ENCODE measurements at regions not wholly inside any gene's neighbourhood (a gene's known extent, or its start where the extent isn't known, plus 50 kb on each side); places are given as distances from the start of the nearest gene placed in this dataset.

GRCh38 chr14:36047912-36048311, 128.6 kb downstream of the PTCSC3 start:
- Histone ChIP-seq H3K9ac (replicated peaks; ENCODE audit: extremely low read depth, insufficient read depth, low read length) (no peak overlapping the region), H3K9me1 (replicated peaks; ENCODE audit: control insufficient read depth, extremely low read depth, insufficient read depth, low read length) (no peaks in the 10 kb centered on the region), H3K4me2 (ENCODE audit: insufficient read depth, low read length) (no peak overlapping the region), H3K4me3 (replicated peaks in 1 of 3; ENCODE audit: insufficient read depth in 1 of 3, low read depth in 1 of 3, low read length in 3 of 3) (no peak overlapping the region), H3K9me3 (replicated peaks; ENCODE audit: control insufficient read depth, insufficient read depth, low read length) (no peaks in the 10 kb centered on the region), H4K20me1 (replicated peaks; ENCODE audit: control insufficient read depth, extremely low read depth, insufficient read depth, low read length) (no peaks in the 10 kb centered on the region), H3K36me3 (ENCODE audit: control insufficient read depth in 2 of 2, extremely low read depth in 1 of 2, insufficient read depth in 2 of 2, low read length in 2 of 2) (no peaks in the 10 kb centered on the region), H2AFZ (ENCODE audit: low read depth, low read length) (no peak overlapping the region), H3K27me3 (ENCODE audit: control insufficient read depth in 2 of 2, insufficient read depth in 2 of 2, low read length in 2 of 2) (peaks cover 0 to 2% of the 10 kb centered on the region in 2 experiments), H3K79me2 (ENCODE audit: control insufficient read depth, insufficient read depth, low read length) (no peaks in the 10 kb centered on the region), H3K4me1 (ENCODE audit: control insufficient read depth, extremely low read depth, insufficient read depth, low read length) (no peaks in the 10 kb centered on the region), H3K27ac (ENCODE audit: insufficient read depth, low read depth, low read length) (no peak overlapping the region)
- dilution Hi-C loops (cut with MboI; ENCODE audit: extremely low pct_ligation_motif_present, low sequenced_read_pairs), result no loop called here
- no TSS peak for BruUV-seq (replicated peaks)
- ChIA-PET CTCF (interaction anchor here (3.3 kb wide), 1 partner anchor 22 kb away, joined by 11 read pairs; no protein-coding TSS in a partner anchor), POLR2A (no interaction called here)
- FAIRE-seq (no peak), DNase-seq (ENCODE audit: low read depth, low spot score) (no peak)
- TF ChIP-seq EZH2 (IDR thresholded peaks at IDR 0.05; ENCODE audit: borderline replicate concordance, low read depth, low read length, severe bottlenecking), result no peak
- TF ChIP-seq POLR2AphosphoS5 (IDR thresholded peaks at IDR 0.05; ENCODE audit: insufficient read depth, low read depth, low read length), result no peak
- no peak for TF ChIP-seq JUN (IDR thresholded peaks at IDR 0.05; ENCODE audit: borderline replicate concordance, insufficient read depth, insufficient read length, low read depth)
- TF ChIP-seq FOS (IDR thresholded peaks at IDR 0.05; ENCODE audit: borderline replicate concordance, insufficient read depth, low read length), result no peak
- TF ChIP-seq GATA2 (IDR thresholded peaks at IDR 0.05; ENCODE audit: insufficient read depth, insufficient read length, low read depth, low read length), result no peak
- intact Hi-C loops (cut with micrococcal nuclease), result no loop called here

- Histone ChIP-seq H3K9me3 (replicated peaks; ENCODE audit: control insufficient read depth, insufficient read depth, low read length) (no peaks in the 10 kb centered on the region), H3K4me2 (ENCODE audit: insufficient read depth, low read length) (no peak overlapping the region), H4K20me1 (replicated peaks; ENCODE audit: control insufficient read depth, extremely low read depth, insufficient read depth, low read length) (no peaks in the 10 kb centered on the region), H3K9ac (replicated peaks; ENCODE audit: extremely low read depth, insufficient read depth, low read length) (no peak overlapping the region), H3K27me3 (ENCODE audit: control insufficient read depth in 2 of 2, insufficient read depth in 2 of 2, low read length in 2 of 2) (no peaks in the 10 kb centered on the region), H3K79me2 (ENCODE audit: control insufficient read depth, insufficient read depth, low read length) (no peaks in the 10 kb centered on the region), H3K9me1 (replicated peaks; ENCODE audit: control insufficient read depth, extremely low read depth, insufficient read depth, low read length) (no peaks in the 10 kb centered on the region), H3K36me3 (ENCODE audit: control insufficient read depth in 2 of 2, extremely low read depth in 1 of 2, insufficient read depth in 2 of 2, low read length in 2 of 2) (no peaks in the 10 kb centered on the region), H3K4me1 (ENCODE audit: control insufficient read depth, extremely low read depth, insufficient read depth, low read length) (no peaks in the 10 kb centered on the region), H3K4me3 (replicated peaks in 1 of 3; ENCODE audit: insufficient read depth in 1 of 3, low read depth in 1 of 3, low read length in 3 of 3) (no peak overlapping the region), H3K27ac (ENCODE audit: insufficient read depth, low read depth, low read length) (no peak overlapping the region), H2AFZ (ENCODE audit: low read depth, low read length) (no peak overlapping the region)
- dilution Hi-C loops (cut with MboI; ENCODE audit: extremely low pct_ligation_motif_present, low sequenced_read_pairs), result no loop called here
- no TSS peak for BruUV-seq (replicated peaks)
- CTCF ChIA-PET, result no interaction called here
- no peak for FAIRE-seq
- intact Hi-C loops (cut with micrococcal nuclease), result no loop called here
- TF ChIP-seq EZH2 (IDR thresholded peaks at IDR 0.05; ENCODE audit: borderline replicate concordance, low read depth, low read length, severe bottlenecking) (no peak), POLR2AphosphoS5 (IDR thresholded peaks at IDR 0.05; ENCODE audit: insufficient read depth, low read depth, low read length) (no peak)
- no peak for DNase-seq (ENCODE audit: low read depth, low spot score)
- POLR2A ChIA-PET, result no interaction called here
These were observed 140.8 kb downstream of the PTCSC3 start for GRCh38 chr14:36035675-36036074.

Measured in endothelial cell of umbilical vein (primary cell).